HepG2 (cell line): ENCODE measurements at regions not wholly inside any gene's neighbourhood (a gene's known extent, or its start where the extent isn't known, plus 50 kb on each side); places are given as distances from the start of the nearest gene placed in this dataset.
A peak's percentile ranks its signal among the peaks of the same experiment; 100 is the strongest.

ENCODE experiments used
- ARNTL ChIP-seq: sonication (generic); formaldehyde crosslinking; IDR thresholded peaks from 2 replicates; pipeline ENCODE4 v1.4.0; 2020; ENCODE audit warnings: mild to moderate bottlenecking, missing genetic modification reagents
- ATF3 ChIP-seq: sonication (generic); formaldehyde crosslinking; IDR thresholded peaks from 2 replicates; pipeline ENCODE4 v1.4.0; 2020; ENCODE audit warnings: missing genetic modification reagents
- HOXD1 ChIP-seq: sonication (generic); formaldehyde crosslinking; IDR thresholded peaks from 2 replicates; pipeline ENCODE4 v1.5.0; 2020; ENCODE audit warnings: missing genetic modification reagents
- MXI1 ChIP-seq: IDR thresholded peaks from 3 replicates; pipeline ENCODE4 v1.6.1; 2012; ENCODE audit warnings: low read depth, low read length, inconsistent platforms, borderline replicate concordance
- POLR2A ChIP-seq, 2 experiments: IDR thresholded peaks; 2 replicates each; pipeline ENCODE4 v1.6.1; 2011; ENCODE audit warnings: low read depth in 2 of 2, low read length in 2 of 2, mild to moderate bottlenecking in 1 of 2, moderate library complexity in 1 of 2; ENCODE audit not compliant: insufficient read depth in 1 of 2
- SAFB2 ChIP-seq: sonication (generic); formaldehyde crosslinking; IDR thresholded peaks from 2 replicates; pipeline ENCODE4 v1.5.1; 2020; ENCODE audit warnings: missing genetic modification reagents, low read depth, mild to moderate bottlenecking, borderline replicate concordance
- SATB2 ChIP-seq: sonication (generic); formaldehyde crosslinking; IDR thresholded peaks from 2 replicates; pipeline ENCODE4 v1.5.0; 2020; ENCODE audit warnings: missing genetic modification reagents
- SNAPC4 ChIP-seq: sonication (generic); formaldehyde crosslinking; IDR thresholded peaks from 2 replicates; pipeline ENCODE4 v1.4.0; 2020; ENCODE audit warnings: mild to moderate bottlenecking, missing genetic modification reagents
- SOX5 ChIP-seq: IDR thresholded peaks from 2 replicates; pipeline ENCODE4 v1.6.1; 2016; ENCODE audit warnings: borderline replicate concordance
- ZBTB39 ChIP-seq: sonication (generic); formaldehyde crosslinking; IDR thresholded peaks from 2 replicates; pipeline ENCODE4 v1.5.0; 2020; ENCODE audit warnings: missing genetic modification reagents
- ZBTB46 ChIP-seq: sonication (generic); formaldehyde crosslinking; IDR thresholded peaks from 2 replicates; pipeline ENCODE4 v1.4.0; 2020; ENCODE audit warnings: mild to moderate bottlenecking, missing genetic modification reagents, borderline replicate concordance
- ZNF20 ChIP-seq: sonication (generic); formaldehyde crosslinking; IDR thresholded peaks from 2 replicates; pipeline ENCODE4 v1.4.0; 2020; ENCODE audit warnings: mild to moderate bottlenecking, moderate library complexity, missing genetic modification reagents
- ZNF772 ChIP-seq: sonication (generic); formaldehyde crosslinking; IDR thresholded peaks from 2 replicates; pipeline ENCODE4 v1.5.0; 2020; ENCODE audit warnings: mild to moderate bottlenecking, missing genetic modification reagents
- TF ChIP-seq, protein P1 (sequence below): sonication (generic); formaldehyde crosslinking; IDR thresholded peaks from 2 replicates; pipeline ENCODE4 v1.8.1; 2023; ENCODE audit warnings: mild to moderate bottlenecking, inconsistent platforms, moderate library complexity, missing genetic modification reagents, borderline replicate concordance
- TF ChIP-seq, protein P2 (sequence below): sonication (generic); formaldehyde crosslinking; IDR thresholded peaks from 2 replicates; pipeline ENCODE4 v1.4.0; 2020; ENCODE audit warnings: missing genetic modification reagents, low read depth, mild to moderate bottlenecking, borderline replicate concordance
- TF ChIP-seq, protein P3 (sequence below): IDR thresholded peaks from 2 replicates; pipeline ENCODE4 v1.6.1; 2016; ENCODE audit warnings: mild to moderate bottlenecking

DNA sequence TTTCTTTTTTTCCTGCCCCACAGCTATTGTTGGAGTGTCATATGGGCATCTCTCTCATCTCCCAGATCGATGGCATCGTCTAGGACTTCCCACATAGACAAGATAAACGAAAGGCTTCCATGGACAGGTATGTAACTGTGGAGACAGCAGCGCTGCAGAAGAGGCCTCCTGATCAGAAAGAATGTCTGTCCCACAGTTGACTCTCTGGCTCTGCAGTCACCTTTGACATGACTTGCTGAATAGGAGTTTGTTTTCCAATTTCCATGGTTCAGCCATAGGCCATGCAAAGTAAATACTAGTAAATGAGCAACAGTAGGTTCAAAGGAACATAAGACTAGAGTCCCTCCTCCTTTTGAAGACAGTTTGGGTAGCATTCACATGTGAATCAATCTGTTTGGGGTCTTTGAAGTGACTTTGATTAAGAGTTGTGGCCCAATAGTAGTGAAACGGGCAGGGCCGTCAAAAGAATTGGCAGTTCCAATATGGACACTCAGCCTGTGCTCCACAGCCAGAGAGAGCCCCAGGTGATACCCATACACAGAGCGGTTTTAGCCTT, 134.7 kb upstream of the IFNGR1 start (continued):
- TF ChIP-seq SNAPC4 (CRISPR knock-in tag) = peak; percentile 78; the same call in 1 of the 2 replicates
- TF ChIP-seq POLR2A (IDR thresholded peaks at IDR 0.05; ENCODE audit: insufficient read depth in 1 of 2, low read depth in 2 of 2, low read length in 2 of 2) = peak; percentile 39 to 86; a peak in 3 of 4 replicates
- peak; percentile 98 for TF ChIP-seq HOXD1 (CRISPR knock-in tag)
- TF ChIP-seq ZNF772 (CRISPR knock-in tag) = peak; percentile 63; the same call in 1 of the 2 replicates
- TF ChIP-seq ATF3 (CRISPR knock-in tag) = no peak; the same call in 1 of the 2 replicates
- TF ChIP-seq, protein P1, sequence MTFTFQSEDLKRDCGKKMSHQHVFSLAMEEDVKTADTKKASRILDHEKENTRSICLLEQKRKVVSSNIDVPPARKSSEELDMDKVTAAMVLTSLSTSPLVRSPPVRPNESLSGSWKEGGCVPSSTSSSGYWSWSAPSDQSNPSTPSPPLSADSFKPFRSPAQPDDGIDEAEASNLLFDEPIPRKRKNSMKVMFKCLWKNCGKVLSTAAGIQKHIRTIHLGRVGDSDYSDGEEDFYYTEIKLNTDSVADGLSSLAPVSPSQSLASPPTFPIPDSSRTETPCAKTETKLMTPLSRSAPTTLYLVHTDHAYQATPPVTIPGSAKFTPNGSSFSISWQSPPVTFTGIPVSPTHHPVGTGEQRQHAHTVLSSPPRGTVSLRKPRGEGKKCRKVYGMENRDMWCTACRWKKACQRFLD (CRISPR knock-in tag) = no peak
- no peak for TF ChIP-seq ZNF20 (CRISPR knock-in tag)
- peak; percentile 98 for TF ChIP-seq SOX5 (CRISPR knock-in tag)
- TF ChIP-seq MXI1 = peak; percentile 75; the same call in 1 of the 3 replicates
- TF ChIP-seq, protein P2, sequence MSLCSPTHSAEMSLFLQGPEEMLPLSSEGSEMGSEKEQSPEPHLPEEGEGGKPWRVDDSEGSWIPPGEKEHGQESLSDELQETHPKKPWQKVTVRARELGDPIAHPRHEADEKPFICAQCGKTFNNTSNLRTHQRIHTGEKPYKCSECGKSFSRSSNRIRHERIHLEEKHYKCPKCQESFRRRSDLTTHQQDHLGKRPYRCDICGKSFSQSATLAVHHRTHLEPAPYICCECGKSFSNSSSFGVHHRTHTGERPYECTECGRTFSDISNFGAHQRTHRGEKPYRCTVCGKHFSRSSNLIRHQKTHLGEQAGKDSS (CRISPR knock-in tag) = peak; percentile 74; the same call in 1 of the 2 replicates
- peak; percentile 83 for TF ChIP-seq SATB2 (CRISPR knock-in tag)
- peak; percentile 96 for TF ChIP-seq ARNTL (CRISPR knock-in tag)
- TF ChIP-seq SAFB2 (CRISPR knock-in tag) = no peak; the same call in 1 of the 2 replicates
- TF ChIP-seq, protein P3, sequence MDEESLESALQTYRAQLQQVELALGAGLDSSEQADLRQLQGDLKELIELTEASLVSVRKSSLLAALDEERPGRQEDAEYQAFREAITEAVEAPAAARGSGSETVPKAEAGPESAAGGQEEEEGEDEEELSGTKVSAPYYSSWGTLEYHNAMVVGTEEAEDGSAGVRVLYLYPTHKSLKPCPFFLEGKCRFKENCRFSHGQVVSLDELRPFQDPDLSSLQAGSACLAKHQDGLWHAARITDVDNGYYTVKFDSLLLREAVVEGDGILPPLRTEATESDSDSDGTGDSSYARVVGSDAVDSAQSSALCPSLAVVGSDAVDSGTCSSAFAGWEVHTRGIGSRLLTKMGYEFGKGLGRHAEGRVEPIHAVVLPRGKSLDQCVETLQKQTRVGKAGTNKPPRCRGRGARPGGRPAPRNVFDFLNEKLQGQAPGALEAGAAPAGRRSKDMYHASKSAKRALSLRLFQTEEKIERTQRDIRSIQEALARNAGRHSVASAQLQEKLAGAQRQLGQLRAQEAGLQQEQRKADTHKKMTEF (CRISPR knock-in tag) = peak; percentile 99
- no peak for TF ChIP-seq ZBTB46
- TF ChIP-seq ZBTB39 = no peak
